ENCODE measurements at regions not wholly inside any gene's neighbourhood (a gene's known extent, or its start where the extent isn't known, plus 50 kb on each side); places are given as distances from the start of the nearest gene placed in this dataset.

DNA sequence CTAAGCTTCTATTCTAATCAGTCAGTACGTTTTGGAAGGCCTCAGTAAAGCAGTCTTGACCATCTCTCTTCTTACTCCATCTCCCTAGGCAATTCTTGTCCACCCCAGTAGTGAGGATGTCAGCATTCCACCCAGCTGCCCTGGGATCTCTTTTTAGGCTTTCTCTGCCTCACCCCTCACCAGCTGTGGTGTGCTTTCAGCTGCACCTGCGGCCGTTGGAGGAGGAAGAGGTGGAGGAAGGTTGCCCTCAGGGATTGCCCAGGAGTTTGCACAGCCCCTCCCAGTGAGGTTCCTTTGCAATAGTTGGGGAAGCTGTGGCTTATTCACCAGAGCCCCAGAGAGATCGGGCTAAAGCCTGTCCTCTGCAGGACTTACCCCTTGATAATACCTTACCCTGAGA lies 615.8 kb downstream of the BNC2 start:
- TF ChIP-seq, protein P1, sequence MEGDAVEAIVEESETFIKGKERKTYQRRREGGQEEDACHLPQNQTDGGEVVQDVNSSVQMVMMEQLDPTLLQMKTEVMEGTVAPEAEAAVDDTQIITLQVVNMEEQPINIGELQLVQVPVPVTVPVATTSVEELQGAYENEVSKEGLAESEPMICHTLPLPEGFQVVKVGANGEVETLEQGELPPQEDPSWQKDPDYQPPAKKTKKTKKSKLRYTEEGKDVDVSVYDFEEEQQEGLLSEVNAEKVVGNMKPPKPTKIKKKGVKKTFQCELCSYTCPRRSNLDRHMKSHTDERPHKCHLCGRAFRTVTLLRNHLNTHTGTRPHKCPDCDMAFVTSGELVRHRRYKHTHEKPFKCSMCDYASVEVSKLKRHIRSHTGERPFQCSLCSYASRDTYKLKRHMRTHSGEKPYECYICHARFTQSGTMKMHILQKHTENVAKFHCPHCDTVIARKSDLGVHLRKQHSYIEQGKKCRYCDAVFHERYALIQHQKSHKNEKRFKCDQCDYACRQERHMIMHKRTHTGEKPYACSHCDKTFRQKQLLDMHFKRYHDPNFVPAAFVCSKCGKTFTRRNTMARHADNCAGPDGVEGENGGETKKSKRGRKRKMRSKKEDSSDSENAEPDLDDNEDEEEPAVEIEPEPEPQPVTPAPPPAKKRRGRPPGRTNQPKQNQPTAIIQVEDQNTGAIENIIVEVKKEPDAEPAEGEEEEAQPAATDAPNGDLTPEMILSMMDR (IDR thresholded peaks at IDR 0.05) = no peak
- Histone ChIP-seq H3K4me3 (ENCODE audit: low read length) (no peak overlapping the region), H3K27me3 (ENCODE audit: control insufficient read depth in 1 of 2, insufficient read depth in 2 of 2, low read length in 2 of 2) (no peaks in the 10 kb centered on the region), H3K4me1 (ENCODE audit: insufficient read depth, low read length) (no peaks in the 10 kb centered on the region), H3K36me3 (ENCODE audit: insufficient read depth, low read length) (no peaks in the 10 kb centered on the region), H3K9me3 (ENCODE audit: control insufficient read depth in 1 of 2, insufficient read depth in 1 of 2, low read length in 2 of 2) (peaks cover 0 to 3% of the 10 kb centered on the region in 2 experiments), H3K27ac (ENCODE audit: low read depth in 1 of 2, low read length in 2 of 2) (no peak overlapping the region)
- Mint-ChIP-seq H3K27me3 (no peaks in the 10 kb centered on the region), H3K9me3 (no peaks in the 10 kb centered on the region), H3K4me1 (ENCODE audit: low read depth) (no peaks in the 10 kb centered on the region), H3K27ac (no peak overlapping the region), H3K36me3 (ENCODE audit: low read depth) (no peaks in the 10 kb centered on the region), H3K4me3 (no peak overlapping the region)
- POLR2A ChIA-PET = no interaction called here
- CTCF ChIA-PET = no interaction called here
- DNase-seq (no peak), ATAC-seq (ENCODE audit: poor library complexity) (no peak)
- intact Hi-C loops (cut with DNase I, micrococcal nuclease) = no loop called here

DNA sequence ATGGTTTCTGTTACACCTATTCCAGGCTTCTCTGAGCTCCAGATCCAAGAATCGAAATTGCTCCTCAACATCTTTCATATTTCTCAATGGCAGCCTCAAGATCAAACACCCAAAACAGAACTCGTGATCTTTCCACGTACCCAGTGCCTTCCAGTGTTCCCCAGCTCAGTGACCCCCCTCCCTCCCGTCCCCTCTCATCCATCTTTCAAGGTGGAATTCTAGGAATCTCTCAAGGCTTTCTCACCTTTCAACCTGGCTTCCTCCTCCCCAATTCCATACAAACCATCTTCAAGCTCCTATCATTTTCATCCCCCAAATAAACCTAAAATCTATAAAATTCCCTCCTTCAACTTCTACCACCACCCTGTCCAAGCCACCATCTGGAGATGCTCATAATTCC lies 615.3 kb downstream of the BNC2 start:
- no peak overlapping the region for H3K4me3 ChIP-seq (ENCODE audit: low read length)
- intact Hi-C loops (cut with DNase I, micrococcal nuclease) = no loop called here
- no peaks in the 10 kb centered on the region for H3K36me3 Mint-ChIP-seq (ENCODE audit: low read depth)
- no peaks in the 10 kb centered on the region for H3K36me3 ChIP-seq (ENCODE audit: insufficient read depth, low read length)
- H3K4me1 Mint-ChIP-seq (ENCODE audit: low read depth) = no peaks in the 10 kb centered on the region
- H3K4me3 Mint-ChIP-seq = no peak overlapping the region
- ATAC-seq (ENCODE audit: poor library complexity) (no peak), DNase-seq (no peak)
- ChIA-PET CTCF (no interaction called here), POLR2A (no interaction called here)
- no peaks in the 10 kb centered on the region for H3K4me1 ChIP-seq (ENCODE audit: insufficient read depth, low read length)
- no peak overlapping the region for H3K27ac ChIP-seq (ENCODE audit: low read depth in 1 of 2, low read length in 2 of 2)
- no peaks in the 10 kb centered on the region for H3K27me3 Mint-ChIP-seq
- no peak overlapping the region for H3K27ac Mint-ChIP-seq
- TF ChIP-seq, protein P1 (IDR thresholded peaks at IDR 0.05) = no peak
- no peaks in the 10 kb centered on the region for H3K9me3 Mint-ChIP-seq
- peaks cover 0 to 3% of the 10 kb centered on the region in 2 experiments for H3K9me3 ChIP-seq (ENCODE audit: control insufficient read depth in 1 of 2, insufficient read depth in 1 of 2, low read length in 2 of 2)
- H3K27me3 ChIP-seq (ENCODE audit: control insufficient read depth in 1 of 2, insufficient read depth in 2 of 2, low read length in 2 of 2) = no peaks in the 10 kb centered on the region

DNA sequence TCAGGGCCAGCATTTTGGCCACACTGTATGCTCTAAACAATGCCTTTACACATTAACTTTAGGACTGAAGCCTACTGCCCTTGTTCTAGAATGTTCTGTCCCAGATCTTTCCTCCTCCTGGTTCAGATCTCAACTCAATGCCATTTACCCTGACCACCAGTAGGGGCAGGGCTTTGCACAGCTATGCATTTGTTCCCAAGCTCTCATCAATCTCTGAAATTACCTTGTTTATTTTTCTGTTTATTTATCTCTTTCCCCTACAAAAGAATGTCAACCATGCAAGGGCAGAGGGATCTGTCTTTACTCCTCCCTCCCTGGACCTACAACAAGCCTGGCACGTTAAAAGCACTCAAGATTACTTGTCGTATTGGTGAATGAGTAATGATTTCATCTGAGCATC lies 612.9 kb downstream of the BNC2 start:
- Histone ChIP-seq H3K4me3 (ENCODE audit: low read length) (no peak overlapping the region), H3K27ac (ENCODE audit: low read depth in 1 of 2, low read length in 2 of 2) (no peak overlapping the region), H3K36me3 (ENCODE audit: insufficient read depth, low read length) (no peaks in the 10 kb centered on the region), H3K27me3 (ENCODE audit: control insufficient read depth in 1 of 2, insufficient read depth in 2 of 2, low read length in 2 of 2) (no peaks in the 10 kb centered on the region), H3K4me1 (ENCODE audit: insufficient read depth, low read length) (no peaks in the 10 kb centered on the region), H3K9me3 (ENCODE audit: control insufficient read depth in 1 of 2, insufficient read depth in 1 of 2, low read length in 2 of 2) (peaks cover 0 to 3% of the 10 kb centered on the region in 2 experiments)
- no peak overlapping the region for H3K27ac Mint-ChIP-seq
- no peaks in the 10 kb centered on the region for H3K9me3 Mint-ChIP-seq
- DNase-seq (no peak), ATAC-seq (ENCODE audit: poor library complexity) (no peak)
- no peak overlapping the region for H3K4me3 Mint-ChIP-seq
- TF ChIP-seq, protein P1 (IDR thresholded peaks at IDR 0.05) = no peak
- H3K4me1 Mint-ChIP-seq (ENCODE audit: low read depth) = no peaks in the 10 kb centered on the region
- H3K36me3 Mint-ChIP-seq (ENCODE audit: low read depth) = no peaks in the 10 kb centered on the region
- ChIA-PET POLR2A (no interaction called here), CTCF (no interaction called here)
- intact Hi-C loops (cut with DNase I, micrococcal nuclease) = no loop called here
- no peaks in the 10 kb centered on the region for H3K27me3 Mint-ChIP-seq

Data from CD4-positive, alpha-beta T cell (primary cell).